ENCODE measurements at regions not wholly inside any gene's neighbourhood (a gene's known extent, or its start where the extent isn't known, plus 50 kb on each side); places are given as distances from the start of the nearest gene placed in this dataset.
A peak's percentile ranks its signal among the peaks of the same experiment; 100 is the strongest.

- no peak for DNase-seq
Observed at GRCh38 chr15:87628311-87628710, 628.2 kb downstream of the NTRK3 start.

GRCh38 chr15:87626860-87627259, 629.7 kb downstream of the NTRK3 start:
- DNase-seq, result no peak

- no peak for DNase-seq
Observed at GRCh38 chr15:87623832-87624231, 632.7 kb downstream of the NTRK3 start.

- no peak for DNase-seq
Observed at GRCh38 chr15:87620393-87620792, 636.1 kb downstream of the NTRK3 start.

DNA sequence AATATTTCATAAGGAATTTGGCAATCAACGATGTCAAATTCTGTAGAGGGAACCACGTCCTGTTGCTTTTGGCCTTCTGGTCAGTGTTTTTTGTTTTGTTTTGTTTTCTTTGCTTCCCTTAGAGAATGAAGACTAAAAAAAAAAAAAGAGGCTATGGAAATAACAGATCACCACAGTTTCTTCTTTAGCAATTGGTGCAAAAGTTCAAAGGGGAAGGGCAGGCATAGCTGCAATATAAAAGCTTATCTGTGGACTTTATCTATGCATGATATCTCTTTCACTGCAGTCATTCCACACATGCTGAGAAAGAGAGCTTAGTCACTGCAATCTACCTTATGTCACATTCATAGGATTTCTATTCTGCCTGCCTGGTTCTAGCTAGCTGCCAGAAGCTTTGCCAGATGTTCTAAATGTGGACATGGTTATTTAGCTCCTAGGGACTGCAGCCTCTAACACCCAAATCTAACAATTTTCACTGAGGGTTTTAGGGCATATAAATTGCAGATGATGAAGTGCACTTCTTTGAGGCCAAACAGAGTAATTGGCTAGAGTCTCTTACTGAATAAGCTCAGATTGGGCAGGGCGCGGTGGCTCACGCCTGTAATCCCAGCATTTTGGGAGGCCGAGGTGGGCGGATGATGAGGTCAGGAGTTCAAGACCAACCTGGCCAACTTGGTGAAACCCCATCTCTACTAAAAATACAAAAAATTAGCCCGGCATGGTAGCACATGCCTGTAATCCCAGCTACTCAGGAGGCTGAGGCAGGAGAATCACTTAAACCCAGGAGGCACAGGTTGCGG, 637.2 kb downstream of the NTRK3 start:
- no peak for DNase-seq

DNA sequence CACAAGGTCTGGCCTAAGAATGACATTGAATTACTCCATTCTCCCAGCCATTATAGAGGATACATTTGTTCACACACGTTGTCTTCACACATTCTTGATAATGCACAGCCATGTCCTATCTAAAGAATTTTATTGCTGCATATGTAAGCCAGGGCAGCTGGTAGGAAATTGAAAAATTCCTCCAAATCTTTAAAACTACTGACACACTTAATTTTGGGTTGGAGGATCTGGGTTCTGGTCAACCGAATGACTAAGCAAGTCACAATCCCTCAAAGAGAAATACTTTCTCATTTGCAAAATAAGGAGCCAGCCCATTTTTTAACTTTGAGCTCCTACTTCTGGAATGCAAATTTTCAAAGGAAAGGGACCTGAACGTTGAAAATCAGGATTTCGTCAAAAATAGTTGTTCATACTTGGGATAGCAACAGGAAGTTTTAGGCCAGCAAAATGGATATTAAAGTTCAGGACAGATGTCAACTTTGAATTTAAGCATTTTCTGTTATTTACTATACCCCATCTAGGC, 638.3 kb downstream of the NTRK3 start:
- DNase-seq, result no peak

GRCh38 chr15:87614704-87615103, 641.8 kb downstream of the NTRK3 start:
- no peak for DNase-seq

- no peak for DNase-seq
Observed at GRCh38 chr15:87610366-87610765, 646.2 kb downstream of the NTRK3 start.

DNA sequence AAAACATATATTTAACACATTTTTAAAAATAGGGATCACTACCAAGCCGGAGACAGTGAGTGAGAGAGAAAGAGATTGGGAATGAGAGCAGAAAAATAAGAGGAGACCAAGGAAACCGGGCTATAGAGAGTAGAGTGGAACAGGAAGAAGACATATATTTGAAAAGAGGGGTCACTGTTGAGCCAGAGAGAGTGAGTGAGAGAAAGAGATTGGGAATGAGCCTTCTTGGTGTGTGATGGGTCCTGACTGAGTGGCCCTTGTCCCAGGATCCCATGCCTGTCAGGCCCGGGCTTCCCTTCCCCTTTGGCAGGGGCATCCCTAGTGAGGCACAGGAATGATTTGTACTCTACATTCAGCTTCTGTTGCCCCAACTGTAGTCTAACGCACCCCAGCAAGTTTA, 646.6 kb downstream of the NTRK3 start:
- no peak for DNase-seq

GRCh38 chr15:87609474-87609873, 647.1 kb downstream of the NTRK3 start:
- no peak for DNase-seq

- DNase-seq, result no peak
Observed at GRCh38 chr15:87608238-87609028, 648.1 kb downstream of the NTRK3 start.

GRCh38 chr15:87606971-87607370, 649.6 kb downstream of the NTRK3 start:
- no peak for DNase-seq

DNA sequence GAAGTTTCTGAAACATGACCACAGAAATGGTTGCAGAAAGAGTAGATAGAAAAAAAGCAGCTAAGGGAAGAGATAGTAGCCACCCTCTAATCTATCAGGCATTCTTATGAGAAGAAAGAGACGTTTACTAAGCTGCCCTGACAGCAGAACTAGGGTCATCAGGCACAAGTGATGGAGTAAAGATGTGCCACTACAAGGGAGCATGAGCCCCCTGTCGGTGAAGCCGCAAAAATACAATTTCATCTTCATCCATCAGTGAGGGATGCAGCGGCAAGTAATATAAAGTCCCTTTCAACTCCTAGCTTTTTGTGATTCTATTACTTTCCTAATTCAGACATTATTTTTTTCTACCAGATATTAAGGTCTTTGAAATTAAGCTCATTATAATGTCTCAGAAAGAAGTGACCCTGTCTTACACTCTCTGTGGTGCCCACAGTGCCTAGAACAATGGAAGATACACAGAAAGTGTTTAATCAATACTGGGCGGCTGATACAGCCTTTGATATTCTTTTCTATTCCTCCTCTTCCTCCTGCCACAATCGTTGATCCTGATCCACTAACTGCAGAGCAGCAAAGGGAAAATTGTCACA, 651.6 kb downstream of the NTRK3 start:
- peak; percentile 29 for DNase-seq

DNA sequence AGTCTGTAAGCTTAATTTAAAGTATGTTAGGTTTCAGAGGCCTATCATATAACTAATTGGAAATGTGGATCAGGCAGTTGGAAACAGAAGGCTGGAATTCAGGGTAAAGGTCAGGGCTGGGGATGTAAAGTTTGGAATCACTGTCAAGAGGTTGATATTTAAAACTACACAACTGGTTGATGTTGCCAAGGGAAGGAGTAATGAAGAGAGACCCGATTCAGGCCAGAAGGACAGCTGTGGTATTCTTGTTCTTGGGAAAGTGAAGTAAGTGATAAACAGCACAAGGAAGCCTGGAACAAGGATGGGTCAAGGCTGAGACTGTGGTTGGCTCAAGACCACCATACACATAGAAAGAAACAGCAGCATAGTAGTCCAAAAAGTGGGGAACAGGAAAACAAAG, 654.2 kb downstream of the NTRK3 start:
- DNase-seq, result no peak

DNA sequence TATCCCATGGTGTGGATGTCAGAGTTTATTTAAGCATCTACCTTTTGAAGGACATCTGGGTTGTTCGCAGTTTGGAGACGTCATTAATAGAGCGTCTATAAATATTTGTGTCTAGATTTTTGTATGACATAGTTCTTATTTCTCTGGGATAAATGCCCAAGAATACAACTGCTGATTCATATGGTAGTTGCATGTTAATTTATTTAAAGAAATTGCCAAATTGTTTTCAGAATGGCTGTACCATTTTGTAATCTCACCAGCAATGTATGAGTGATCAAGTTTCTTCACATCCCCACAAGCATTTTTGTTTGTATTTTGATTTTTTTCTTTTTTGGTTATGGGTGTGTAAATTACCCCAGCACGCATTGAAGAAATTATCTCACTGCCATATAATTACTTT, 656.9 kb downstream of the NTRK3 start:
- DNase-seq, result no peak

DNA sequence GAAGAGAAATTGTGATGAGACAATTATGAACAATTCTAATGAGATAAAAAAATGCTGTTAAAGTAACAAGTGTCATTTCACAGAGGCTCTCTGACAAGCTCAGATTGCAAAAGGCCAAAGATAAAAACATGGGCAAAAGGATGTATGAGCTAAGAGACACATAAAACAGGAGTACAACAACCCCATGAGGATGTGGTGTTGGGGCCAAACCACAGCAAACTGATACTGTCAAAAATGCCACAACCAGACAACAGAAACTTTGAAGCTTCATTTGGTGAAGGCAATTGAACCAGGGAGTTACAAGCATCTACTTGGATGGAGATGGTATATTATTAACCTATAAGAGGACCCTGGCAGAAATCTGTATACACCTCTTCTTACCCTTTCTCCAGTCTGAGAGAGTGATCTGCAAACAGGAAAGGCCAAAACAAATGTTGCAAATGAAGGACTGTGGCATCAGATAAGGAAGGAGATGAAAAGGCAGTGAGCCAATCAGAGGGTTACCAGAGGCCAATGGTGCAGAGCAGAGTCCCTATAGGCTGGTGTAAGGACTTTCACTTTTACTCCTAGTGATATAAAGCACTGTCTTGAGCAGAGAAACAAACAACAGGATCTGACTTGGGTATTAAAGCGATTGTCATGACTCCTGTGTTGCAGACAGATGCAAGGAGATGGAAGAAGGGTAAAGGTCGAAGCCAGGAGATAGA, 659.0 kb downstream of the NTRK3 start:
- no peak for DNase-seq

GRCh38 chr15:87591582-87591981, 665.0 kb downstream of the NTRK3 start:
- DNase-seq, result no peak

- DNase-seq, result no peak
Observed at GRCh38 chr15:87591042-87591441, 665.5 kb downstream of the NTRK3 start.

- DNase-seq, result no peak
Observed at GRCh38 chr15:87589134-87589533, 667.4 kb downstream of the NTRK3 start.

- DNase-seq, result no peak
Observed at GRCh38 chr15:87582169-87582568, 674.4 kb downstream of the NTRK3 start.

GRCh38 chr15:87579537-87579936, 677.0 kb downstream of the NTRK3 start:
- DNase-seq, result no peak

GRCh38 chr15:87578776-87579175, 677.8 kb downstream of the NTRK3 start:
- no peak for DNase-seq

DNA sequence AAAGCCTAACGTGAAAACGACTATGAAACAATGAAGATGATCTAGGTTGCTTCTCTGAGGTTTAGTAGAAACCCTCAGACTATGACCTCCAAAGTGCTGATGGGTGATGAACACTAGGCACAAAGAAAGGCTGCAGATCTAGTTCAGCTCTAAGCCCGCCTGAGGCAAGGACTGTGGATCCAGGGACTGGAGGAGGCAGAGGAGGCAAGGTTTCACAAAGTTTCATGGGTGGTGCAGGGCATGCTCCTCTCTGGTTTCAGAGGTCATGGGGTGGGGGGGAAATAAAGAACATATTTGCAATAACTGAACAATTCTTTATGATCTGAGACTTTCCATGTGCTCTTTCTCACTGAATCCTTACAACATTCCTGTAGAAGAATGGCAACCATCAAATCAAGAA, 679.2 kb downstream of the NTRK3 start:
- no peak for DNase-seq

Data from stimulated activated CD8-positive, alpha-beta memory T cell treated with anti-CD3 and anti-CD28 coated beads, Interleukin-4, amount 100 ng/mL, for 48 hours (primary cell).